Activated T-cell treated with anti-CD3 and anti-CD28 coated beads for 48 hours (primary cell): ENCODE measurements at regions not wholly inside any gene's neighbourhood (a gene's known extent, or its start where the extent isn't known, plus 50 kb on each side); places are given as distances from the start of the nearest gene placed in this dataset.

Source experiments
- DNase-seq: peaks from one replicate; pipeline ENCODE4 v3.0.0-alpha.2; 2020; ENCODE audit warnings: low read depth

DNA sequence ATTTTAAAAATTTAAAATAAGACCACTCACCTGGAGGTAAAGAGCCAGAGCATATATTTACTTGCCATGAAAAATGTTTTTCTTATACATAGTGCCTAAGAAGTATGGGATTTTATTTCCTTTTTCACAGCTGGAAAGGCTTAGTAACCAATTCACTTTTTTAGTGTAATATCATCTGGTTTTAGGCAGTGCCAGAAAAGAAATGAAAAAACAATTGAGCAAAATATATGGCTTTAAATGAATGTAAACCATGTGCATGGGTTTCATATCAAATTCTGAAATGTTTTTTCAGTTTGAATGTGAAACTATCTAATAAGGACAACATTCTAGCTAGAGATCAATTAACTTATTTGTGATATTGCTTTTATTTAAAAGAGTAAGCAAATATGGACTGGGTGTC is 672.4 kb upstream of the ADAMTS5 start:
- DNase-seq, result no peak

- no peak for DNase-seq
Measured at GRCh38 chr21:27636656-27637055, 669.8 kb upstream of the ADAMTS5 start.

GRCh38 chr21:27633631-27634030 is 666.7 kb upstream of the ADAMTS5 start:
- DNase-seq, result no peak

- no peak for DNase-seq
Measured at GRCh38 chr21:27631471-27631870, 664.6 kb upstream of the ADAMTS5 start.

- DNase-seq, result no peak
Measured at GRCh38 chr21:27622631-27623030, 655.7 kb upstream of the ADAMTS5 start.

- no peak for DNase-seq
Measured at GRCh38 chr21:27614231-27614630, 647.3 kb upstream of the ADAMTS5 start.

DNA sequence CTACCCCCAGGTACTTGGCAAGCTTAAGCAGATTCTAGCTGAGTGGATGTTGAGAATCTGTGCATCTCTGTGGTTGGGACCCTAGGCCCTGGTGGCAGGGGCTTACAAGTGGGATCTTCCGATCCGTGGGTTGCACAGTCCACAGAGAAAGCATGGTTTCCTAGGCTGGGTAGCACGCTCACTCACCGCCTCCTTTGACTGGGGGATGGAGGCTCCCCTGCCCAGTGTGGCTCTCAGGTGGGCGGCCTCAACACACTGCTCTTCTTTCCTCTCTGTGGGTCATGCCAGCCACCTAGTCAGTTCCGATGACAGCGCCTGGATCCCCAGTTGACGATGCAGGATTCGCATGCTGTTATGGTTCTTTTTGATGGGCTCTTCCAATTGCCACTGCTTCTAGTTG is 639.5 kb upstream of the ADAMTS5 start:
- DNase-seq, result no peak

- DNase-seq, result no peak
Measured at GRCh38 chr21:27596196-27596595, 629.3 kb upstream of the ADAMTS5 start.

- DNase-seq, result no peak
Measured at GRCh38 chr21:27595716-27596115, 628.8 kb upstream of the ADAMTS5 start.

DNA sequence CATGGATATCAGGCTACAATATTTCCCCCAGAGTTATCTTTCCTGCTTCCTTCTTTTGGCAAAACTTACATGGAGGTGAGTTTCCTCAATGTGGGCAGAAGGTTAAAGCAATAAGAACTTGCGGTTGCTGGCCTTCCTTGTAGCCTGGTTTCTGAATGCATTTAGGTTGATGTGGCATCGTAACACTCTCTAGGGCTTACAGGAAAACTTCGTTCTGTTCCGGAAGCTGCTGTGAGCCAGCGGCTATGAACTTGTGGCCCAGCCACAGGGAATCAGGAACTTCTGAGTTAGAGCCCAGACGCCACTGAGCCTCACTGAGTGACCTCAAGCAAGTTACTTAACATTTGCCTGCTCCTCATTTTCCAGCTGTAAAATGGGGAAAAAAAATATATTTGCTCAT is 623.4 kb upstream of the ADAMTS5 start:
- no peak for DNase-seq

- DNase-seq, result no peak
Measured at GRCh38 chr21:27589781-27590180, 622.9 kb upstream of the ADAMTS5 start.

DNA sequence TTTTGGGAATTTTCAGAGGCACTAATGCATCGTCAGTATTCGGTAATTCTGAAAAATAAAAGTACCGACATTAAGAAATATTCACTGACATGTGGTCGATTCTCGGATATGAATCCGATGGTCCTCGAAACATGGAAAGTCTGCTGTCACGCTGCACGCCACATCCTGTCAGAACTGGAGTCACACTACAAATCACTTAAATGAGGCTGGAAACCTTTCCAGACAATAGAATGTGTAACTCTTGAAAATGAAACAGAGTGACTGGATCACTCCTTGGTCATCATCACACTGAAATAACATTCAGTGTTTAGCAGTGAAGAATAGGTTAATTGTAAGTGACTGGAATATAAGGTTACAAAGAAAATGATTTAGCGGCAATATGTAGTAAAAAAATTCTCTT is 620.1 kb upstream of the ADAMTS5 start:
- no peak for DNase-seq

DNA sequence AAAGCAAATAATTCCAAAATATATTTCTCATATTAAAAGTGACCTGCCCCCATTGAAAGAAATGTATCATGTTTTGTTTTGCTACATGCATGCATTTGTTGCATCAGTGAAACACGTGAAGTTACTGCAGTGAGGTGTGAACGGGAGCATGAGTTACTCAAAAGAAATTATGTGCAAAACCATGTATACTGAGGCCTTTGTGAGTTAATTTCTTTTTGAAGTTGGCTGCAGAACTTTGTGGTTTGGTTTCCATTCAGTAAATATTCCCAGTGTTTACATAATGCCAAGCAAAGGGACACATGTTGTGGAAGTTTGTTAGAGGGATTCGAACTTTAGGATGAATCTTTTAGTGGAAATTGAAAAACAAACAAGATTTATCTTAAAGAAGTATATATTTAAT is 619.4 kb upstream of the ADAMTS5 start:
- DNase-seq, result no peak

DNA sequence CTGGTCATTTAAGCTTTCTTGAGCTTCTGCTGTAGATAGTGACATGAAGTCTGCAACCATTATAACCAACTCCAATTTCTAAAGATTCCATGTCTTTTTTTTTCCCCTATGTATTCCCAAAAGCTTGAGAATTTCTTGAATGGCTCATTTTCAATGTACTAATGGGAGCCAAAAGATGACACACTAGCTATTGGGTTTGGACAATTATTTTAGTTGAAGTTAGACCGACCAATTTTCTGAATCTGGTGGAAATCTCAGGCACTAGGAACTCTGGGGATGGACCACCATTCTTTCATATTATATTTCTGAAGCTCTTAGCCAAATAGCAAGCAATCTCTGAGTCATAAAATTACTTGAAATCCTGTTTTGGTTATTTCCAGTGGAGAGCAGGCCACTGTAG is 617.4 kb upstream of the ADAMTS5 start:
- DNase-seq, result no peak

DNA sequence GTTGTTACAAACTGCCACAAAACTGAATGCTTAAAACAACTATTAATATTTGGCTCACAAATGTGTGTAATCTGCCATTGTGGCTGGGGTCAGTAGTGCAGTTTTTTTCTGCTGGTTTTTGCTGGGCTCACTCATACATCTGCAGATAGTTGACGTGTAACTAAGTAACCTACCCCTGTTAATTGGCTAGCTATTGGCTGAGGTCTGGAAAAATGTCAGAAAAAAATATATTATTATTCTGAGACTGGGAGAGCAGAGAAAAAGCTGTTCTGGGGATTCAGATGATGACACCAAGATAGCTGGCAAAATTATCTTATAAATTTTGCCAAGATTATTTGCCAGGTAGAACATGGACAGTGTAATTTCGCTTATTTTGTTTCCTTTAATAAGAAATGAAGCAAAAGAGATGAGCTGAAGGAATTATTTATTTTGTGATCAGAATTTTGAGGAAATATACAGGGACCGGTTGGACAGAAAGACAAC is 616.1 kb upstream of the ADAMTS5 start:
- DNase-seq, result no peak

- DNase-seq, result no peak
Measured at GRCh38 chr21:27582246-27582947, 615.5 kb upstream of the ADAMTS5 start.

- no peak for DNase-seq
Measured at GRCh38 chr21:27581168-27581567, 614.3 kb upstream of the ADAMTS5 start.

DNA sequence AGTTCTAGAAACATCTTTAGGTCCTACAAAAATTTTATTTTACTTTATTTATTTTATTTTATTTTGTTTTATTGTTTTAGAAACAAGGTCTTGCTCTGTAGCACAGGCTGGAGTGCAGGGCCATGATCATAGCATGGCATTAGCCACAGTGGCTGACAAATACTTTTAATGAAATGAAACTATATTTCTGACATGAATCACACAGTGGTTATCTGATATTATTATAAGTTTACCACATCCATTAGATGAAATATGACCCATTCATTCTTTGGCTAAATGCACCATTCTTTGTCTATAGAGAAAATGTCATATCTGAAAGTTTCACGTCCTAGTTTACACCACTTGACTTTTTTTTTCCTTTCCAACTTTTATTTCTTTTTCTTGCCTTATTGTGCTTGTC is 613.4 kb upstream of the ADAMTS5 start:
- DNase-seq, result no peak

- DNase-seq, result no peak
Measured at GRCh38 chr21:27578741-27579265, 611.9 kb upstream of the ADAMTS5 start.

- no peak for DNase-seq
Measured at GRCh38 chr21:27572696-27573095, 605.8 kb upstream of the ADAMTS5 start.

GRCh38 chr21:27571706-27572105 is 604.8 kb upstream of the ADAMTS5 start:
- DNase-seq, result no peak

GRCh38 chr21:27570306-27570868 is 603.5 kb upstream of the ADAMTS5 start:
- no peak for DNase-seq

- no peak for DNase-seq
Measured at GRCh38 chr21:27569831-27570230, 602.9 kb upstream of the ADAMTS5 start.

DNA sequence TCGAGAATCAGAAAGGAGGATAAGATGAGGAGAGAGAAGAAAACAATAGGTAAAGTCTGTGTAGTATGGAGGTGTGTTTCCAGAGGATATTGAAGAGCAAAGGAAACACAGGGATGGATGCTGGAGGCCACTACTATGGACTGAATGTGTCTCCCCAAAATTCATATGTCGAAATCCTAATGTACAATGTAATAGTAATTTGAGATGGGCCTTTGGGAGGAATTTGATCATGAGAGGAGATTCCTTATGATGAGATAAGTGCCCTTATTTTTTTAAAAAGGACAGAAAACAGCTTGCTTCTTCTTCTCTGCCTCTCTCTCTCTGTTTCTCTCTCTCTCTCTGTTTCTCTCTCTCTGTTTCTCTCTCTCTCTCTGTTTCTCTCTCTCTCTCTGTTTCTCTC is 602.2 kb upstream of the ADAMTS5 start:
- no peak for DNase-seq
